Gastroesophageal sphincter (tissue), 3 donors: ENCODE measurements at regions not wholly inside any gene's neighbourhood (a gene's known extent, or its start where the extent isn't known, plus 50 kb on each side); places are given as distances from the start of the nearest gene placed in this dataset.

Experiments used
- EP300 ChIP-seq: sonication (generic); formaldehyde crosslinking; IDR thresholded peaks from one replicate; pipeline ENCODE4 v1.6.1; 2017; ENCODE audit warnings: antibody characterized with exemption, mild to moderate bottlenecking
- POLR2A ChIP-seq, 2 donors: fragments of 450-650 bp; IDR thresholded peaks; one replicate each; pipeline ENCODE4 v1.6.1; 2017; ENCODE audit warnings: antibody characterized with exemption in 2 of 2, mild to moderate bottlenecking in 2 of 2, moderate library complexity in 1 of 2
- POLR2AphosphoS5 ChIP-seq: sonication (generic); formaldehyde crosslinking; IDR thresholded peaks from one replicate; pipeline ENCODE4 v1.6.1; 2017; ENCODE audit warnings: antibody characterized with exemption
- TF ChIP-seq, protein P1 (sequence below), 4 experiments: fragments of 200-600 bp in 2 of 4; fragments of 450-650 bp in 2 of 4; sonication (generic) in 1 of 4; IDR thresholded peaks; one replicate each; pipeline ENCODE4 v1.5.1; 2017 to 2019; ENCODE audit warnings: antibody characterized with exemption in 4 of 4, mild to moderate bottlenecking in 2 of 4, moderate library complexity in 2 of 4

DNA sequence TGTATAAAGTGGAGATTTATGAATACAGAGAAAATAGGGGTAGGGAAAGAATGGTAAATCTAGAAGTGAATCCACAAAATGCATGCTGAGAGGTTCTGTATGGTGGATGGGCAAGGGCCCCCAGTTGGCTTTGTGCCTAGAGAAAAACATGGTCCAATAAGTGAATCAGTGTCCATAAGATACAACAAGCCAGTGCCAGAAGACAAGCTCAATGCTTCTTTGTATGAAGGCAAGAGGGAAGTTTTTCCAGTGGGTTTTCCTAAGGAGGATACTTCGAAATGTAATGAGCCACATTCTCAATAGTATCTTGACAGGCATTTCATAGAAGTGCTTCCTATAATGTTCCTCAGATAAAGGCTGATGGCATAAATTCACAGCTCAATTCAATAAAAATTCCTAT, 169.4 kb upstream of the HMCN1 start:
- TF ChIP-seq EP300 (no peak), POLR2A (IDR thresholded peaks at IDR 0.05) (no peak), POLR2AphosphoS5 (no peak)
- TF ChIP-seq, protein P1, sequence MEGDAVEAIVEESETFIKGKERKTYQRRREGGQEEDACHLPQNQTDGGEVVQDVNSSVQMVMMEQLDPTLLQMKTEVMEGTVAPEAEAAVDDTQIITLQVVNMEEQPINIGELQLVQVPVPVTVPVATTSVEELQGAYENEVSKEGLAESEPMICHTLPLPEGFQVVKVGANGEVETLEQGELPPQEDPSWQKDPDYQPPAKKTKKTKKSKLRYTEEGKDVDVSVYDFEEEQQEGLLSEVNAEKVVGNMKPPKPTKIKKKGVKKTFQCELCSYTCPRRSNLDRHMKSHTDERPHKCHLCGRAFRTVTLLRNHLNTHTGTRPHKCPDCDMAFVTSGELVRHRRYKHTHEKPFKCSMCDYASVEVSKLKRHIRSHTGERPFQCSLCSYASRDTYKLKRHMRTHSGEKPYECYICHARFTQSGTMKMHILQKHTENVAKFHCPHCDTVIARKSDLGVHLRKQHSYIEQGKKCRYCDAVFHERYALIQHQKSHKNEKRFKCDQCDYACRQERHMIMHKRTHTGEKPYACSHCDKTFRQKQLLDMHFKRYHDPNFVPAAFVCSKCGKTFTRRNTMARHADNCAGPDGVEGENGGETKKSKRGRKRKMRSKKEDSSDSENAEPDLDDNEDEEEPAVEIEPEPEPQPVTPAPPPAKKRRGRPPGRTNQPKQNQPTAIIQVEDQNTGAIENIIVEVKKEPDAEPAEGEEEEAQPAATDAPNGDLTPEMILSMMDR (IDR thresholded peaks at IDR 0.05), result no peak
